ENCODE measurements at regions not wholly inside any gene's neighbourhood (a gene's known extent, or its start where the extent isn't known, plus 50 kb on each side); places are given as distances from the start of the nearest gene placed in this dataset.

DNA sequence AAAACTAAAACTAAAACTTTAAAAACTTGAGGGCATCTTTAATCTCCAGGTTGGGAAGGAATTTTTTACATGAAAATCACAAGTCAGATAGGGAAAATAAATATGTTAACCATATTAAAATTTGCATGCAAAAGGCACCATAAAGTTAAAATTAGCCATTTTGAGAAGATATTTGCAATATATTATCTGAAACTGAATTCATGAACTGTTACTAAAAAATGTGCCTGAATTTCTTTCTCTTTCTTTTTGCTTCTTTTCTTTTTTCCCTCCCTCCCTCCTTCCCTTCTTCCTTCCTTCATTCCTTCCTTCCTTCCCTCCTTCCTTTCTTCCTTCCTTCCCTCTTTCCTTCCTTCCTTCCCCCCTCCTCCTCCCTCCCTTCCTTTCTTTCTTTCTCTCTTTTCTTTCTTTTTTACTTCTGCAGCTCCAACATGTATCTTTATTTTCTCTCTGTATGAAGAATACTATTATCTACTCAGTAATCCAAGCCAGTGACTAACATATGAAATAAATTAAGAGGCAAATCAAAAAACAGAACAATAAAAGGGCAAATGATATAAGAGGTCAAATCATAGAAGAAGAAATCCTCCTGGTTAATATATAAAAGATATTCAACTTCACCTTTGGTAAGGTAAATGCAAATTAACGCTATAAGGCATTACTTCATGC is 146.0 kb downstream of the BRMS1L start:
- no peaks in the 10 kb centered on the region for H3K36me3 ChIP-seq (replicated peaks in 1 of 2; ENCODE audit: control insufficient read depth in 1 of 2, insufficient read depth in 2 of 2, low read length in 1 of 2)
- DNase-seq, result no peak
- no peak overlapping the region for H3K4me3 ChIP-seq (ENCODE audit: low read depth in 2 of 2, low read length in 1 of 2)
- H3F3A ChIP-seq (replicated peaks; ENCODE audit: insufficient read depth), result no peaks in the 10 kb centered on the region
- no peak overlapping the region for H3K27ac ChIP-seq (ENCODE audit: low read depth in 2 of 2, low read length in 1 of 2)
- no peaks in the 10 kb centered on the region for H3K9me2 ChIP-seq
- WGBS (ENCODE audit: low lambda C conversion rate), result 23% methylated on average over 1 of the region's 1 CpG
- TF ChIP-seq, protein P1, sequence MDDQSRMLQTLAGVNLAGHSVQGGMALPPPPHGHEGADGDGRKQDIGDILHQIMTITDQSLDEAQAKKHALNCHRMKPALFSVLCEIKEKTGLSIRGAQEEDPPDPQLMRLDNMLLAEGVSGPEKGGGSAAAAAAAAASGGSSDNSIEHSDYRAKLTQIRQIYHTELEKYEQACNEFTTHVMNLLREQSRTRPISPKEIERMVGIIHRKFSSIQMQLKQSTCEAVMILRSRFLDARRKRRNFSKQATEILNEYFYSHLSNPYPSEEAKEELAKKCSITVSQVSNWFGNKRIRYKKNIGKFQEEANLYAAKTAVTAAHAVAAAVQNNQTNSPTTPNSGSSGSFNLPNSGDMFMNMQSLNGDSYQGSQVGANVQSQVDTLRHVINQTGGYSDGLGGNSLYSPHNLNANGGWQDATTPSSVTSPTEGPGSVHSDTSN (IDR thresholded peaks at IDR 0.05), result no peak
- TF ChIP-seq TCF12 (IDR thresholded peaks at IDR 0.05) (no peak), TEAD4 (IDR thresholded peaks at IDR 0.05; ENCODE audit: borderline replicate concordance, insufficient read depth) (no peak), EZH2phosphoT487 (IDR thresholded peaks at IDR 0.05; ENCODE audit: borderline replicate concordance, low read depth) (no peak), SIN3A (IDR thresholded peaks at IDR 0.05; ENCODE audit: borderline replicate concordance, low read depth, low read length) (no peak)
- H4K20me1 ChIP-seq (ENCODE audit: insufficient read depth), result no peaks in the 10 kb centered on the region
- no peak overlapping the region for H3K9ac ChIP-seq
- no peak overlapping the region for H3K4me2 ChIP-seq
- ChIA-PET CTCF (no interaction called here), POLR2A (no interaction called here)
- H3K9me3 ChIP-seq, result no peaks in the 10 kb centered on the region
- no peak overlapping the region for H2AFZ ChIP-seq (ENCODE audit: low read depth)
- H3K79me2 ChIP-seq (ENCODE audit: insufficient read depth), result no peaks in the 10 kb centered on the region
- H3K4me1 ChIP-seq (ENCODE audit: control insufficient read depth in 1 of 2, insufficient read depth in 2 of 2, low read depth in 1 of 2, low read length in 1 of 2), result no peaks in the 10 kb centered on the region
- no peaks in the 10 kb centered on the region for H3K27me3 ChIP-seq (ENCODE audit: insufficient read depth)

DNA sequence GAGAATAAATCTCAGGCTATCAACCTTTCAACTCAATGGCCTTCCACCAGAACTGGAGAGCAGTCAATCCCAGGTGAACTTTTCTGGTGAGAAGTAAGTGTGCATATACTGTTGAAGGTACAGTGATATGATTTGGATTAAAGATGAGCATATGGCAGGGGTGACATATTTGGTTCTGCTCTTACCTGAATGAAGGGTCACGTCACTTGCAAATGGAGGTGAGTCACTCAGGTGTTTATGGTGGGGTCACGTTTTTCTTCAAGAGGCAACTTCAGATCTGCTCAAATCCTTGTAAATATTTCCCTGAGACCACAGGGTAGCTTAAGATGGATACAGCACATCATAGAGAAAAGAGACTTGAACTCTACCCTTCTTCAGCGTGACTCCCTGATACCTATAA is 143.2 kb downstream of the BRMS1L start:
- DNase-seq, result no peak
- CTCF ChIA-PET, result no interaction called here
- no peaks in the 10 kb centered on the region for H3K27me3 ChIP-seq (ENCODE audit: insufficient read depth)

GRCh38 chr14:35965400-35965799 is 139.3 kb downstream of the BRMS1L start:
- H3K27me3 ChIP-seq (ENCODE audit: insufficient read depth), result 0 out of 2 replicates have a peak, but pooled peaks cover 8% of the 10 kb centered on the region
- no peaks in the 10 kb centered on the region for H3F3A ChIP-seq (replicated peaks; ENCODE audit: insufficient read depth)
- DNase-seq, result no peak
- POLR2A ChIA-PET, result no interaction called here
- no peaks in the 10 kb centered on the region for H3K9me3 ChIP-seq
- H3K79me2 ChIP-seq (ENCODE audit: insufficient read depth), result no peaks in the 10 kb centered on the region
- H4K20me1 ChIP-seq (ENCODE audit: insufficient read depth), result no peaks in the 10 kb centered on the region
- no peaks in the 10 kb centered on the region for H3K36me3 ChIP-seq (replicated peaks in 1 of 2; ENCODE audit: control insufficient read depth in 1 of 2, insufficient read depth in 2 of 2, low read length in 1 of 2)
- CTCF ChIA-PET, result interaction anchor here (1.7 kb wide), 1 partner anchor 44 kb away, joined by 3 read pairs; no protein-coding TSS in a partner anchor
- no peak overlapping the region for H3K4me2 ChIP-seq
- H3K27ac ChIP-seq (ENCODE audit: low read depth in 2 of 2, low read length in 1 of 2), result no peak overlapping the region
- H3K9ac ChIP-seq, result no peak overlapping the region
- 8% methylated on average over 2 of the region's 2 CpGs for WGBS (ENCODE audit: low lambda C conversion rate)
- H3K4me3 ChIP-seq (ENCODE audit: low read depth in 2 of 2, low read length in 1 of 2), result no peak overlapping the region
- H2AFZ ChIP-seq (ENCODE audit: low read depth), result no peak overlapping the region
- no peaks in the 10 kb centered on the region for H3K4me1 ChIP-seq (ENCODE audit: control insufficient read depth in 1 of 2, insufficient read depth in 2 of 2, low read depth in 1 of 2, low read length in 1 of 2)
- H3K9me2 ChIP-seq, result no peaks in the 10 kb centered on the region
- TF ChIP-seq MEF2A (IDR thresholded peaks at IDR 0.05; ENCODE audit: borderline replicate concordance, low read depth) (no peak), RXRA (IDR thresholded peaks at IDR 0.05; ENCODE audit: borderline replicate concordance, low read depth) (no peak), NFIC (IDR thresholded peaks at IDR 0.05; ENCODE audit: borderline replicate concordance) (no peak), CTCF (IDR thresholded peaks at IDR 0.05) (no peak), TAF1 (IDR thresholded peaks at IDR 0.05; ENCODE audit: borderline replicate concordance, low read depth, low read length) (no peak), ELF1 (IDR thresholded peaks at IDR 0.05) (no peak), EP300 (IDR thresholded peaks at IDR 0.05; ENCODE audit: borderline replicate concordance in 1 of 2, low read depth in 1 of 2, low read length in 1 of 2) (no peak), RFX5 (IDR thresholded peaks at IDR 0.05; ENCODE audit: low read length) (no peak), TEAD4 (IDR thresholded peaks at IDR 0.05; ENCODE audit: borderline replicate concordance, insufficient read depth) (no peak), FOSL2 (IDR thresholded peaks at IDR 0.05; ENCODE audit: borderline replicate concordance, low read depth) (no peak), IRF3 (IDR thresholded peaks at IDR 0.05; ENCODE audit: low read depth, low read length) (no peak), FOXJ3 (CRISPR knock-in tag; IDR thresholded peaks at IDR 0.05) (no peak)

More for the DNA sequence above, 143.2 kb downstream of the BRMS1L start:
- Histone ChIP-seq H3K79me2 (ENCODE audit: insufficient read depth) (no peaks in the 10 kb centered on the region), H3K4me1 (ENCODE audit: control insufficient read depth in 1 of 2, insufficient read depth in 2 of 2, low read depth in 1 of 2, low read length in 1 of 2) (no peaks in the 10 kb centered on the region), H3K4me3 (ENCODE audit: low read depth in 2 of 2, low read length in 1 of 2) (no peak overlapping the region), H3K9me2 (no peaks in the 10 kb centered on the region), H3K36me3 (replicated peaks in 1 of 2; ENCODE audit: control insufficient read depth in 1 of 2, insufficient read depth in 2 of 2, low read length in 1 of 2) (no peaks in the 10 kb centered on the region), H2AFZ (ENCODE audit: low read depth) (no peak overlapping the region), H3K9ac (no peak overlapping the region), H3F3A (replicated peaks; ENCODE audit: insufficient read depth) (no peaks in the 10 kb centered on the region), H3K27ac (ENCODE audit: low read depth in 2 of 2, low read length in 1 of 2) (no peak overlapping the region), H4K20me1 (ENCODE audit: insufficient read depth) (no peaks in the 10 kb centered on the region), H3K4me2 (no peak overlapping the region), H3K9me3 (no peaks in the 10 kb centered on the region)
- no peak for TF ChIP-seq RCOR1 (IDR thresholded peaks at IDR 0.05; ENCODE audit: low read length)
- TF ChIP-seq SIN3A (IDR thresholded peaks at IDR 0.05; ENCODE audit: borderline replicate concordance, low read depth, low read length), result no peak
- TF ChIP-seq FOXJ3 (CRISPR knock-in tag; IDR thresholded peaks at IDR 0.05), result no peak
- TF ChIP-seq GABPA (IDR thresholded peaks at IDR 0.05; ENCODE audit: low read depth), result no peak
- TF ChIP-seq RXRA (IDR thresholded peaks at IDR 0.05; ENCODE audit: borderline replicate concordance, low read depth), result no peak
- TF ChIP-seq RFX5 (IDR thresholded peaks at IDR 0.05; ENCODE audit: low read length), result no peak
- no peak for TF ChIP-seq SMC3 (IDR thresholded peaks at IDR 0.05; ENCODE audit: low read depth, low read length)
- TF ChIP-seq TCF12 (IDR thresholded peaks at IDR 0.05), result no peak
- no peak for TF ChIP-seq NRF1 (IDR thresholded peaks at IDR 0.05; ENCODE audit: low read depth, low read length)
- TF ChIP-seq CHD2 (IDR thresholded peaks at IDR 0.05; ENCODE audit: low read length, partially characterized antibody), result no peak
- TF ChIP-seq GATA2 (CRISPR knock-in tag; IDR thresholded peaks at IDR 0.05), result no peak
- POLR2A ChIA-PET, result no interaction called here
- WGBS (ENCODE audit: low lambda C conversion rate), result 8% methylated on average over 3 of the region's 3 CpGs
